Sigmoid colon (tissue), 4 donors: ENCODE measurements at regions not wholly inside any gene's neighbourhood (a gene's known extent, or its start where the extent isn't known, plus 50 kb on each side); places are given as distances from the start of the nearest gene placed in this dataset.

Experiments
- POLR2A ChIP-seq, 2 donors: fragments of 450-650 bp; IDR thresholded peaks; one replicate each; pipeline ENCODE4 v1.6.1; 2016; ENCODE audit warnings: antibody characterized with exemption in 2 of 2, mild to moderate bottlenecking in 2 of 2, moderate library complexity in 2 of 2
- POLR2AphosphoS5 ChIP-seq, 4 donors: sonication (generic); formaldehyde crosslinking; IDR thresholded peaks; one replicate each; pipeline ENCODE4 v1.6.1; 2017; ENCODE audit warnings: antibody characterized with exemption in 4 of 4
- TF ChIP-seq, protein P1 (sequence below), 4 experiments: fragments of 450-650 bp in 3 of 4; fragments of 200-600 bp in 1 of 4; IDR thresholded peaks; one replicate each; pipeline ENCODE4 v1.5.1; 2016 to 2019; ENCODE audit warnings: antibody characterized with exemption in 4 of 4, mild to moderate bottlenecking in 3 of 4, moderate library complexity in 2 of 4

- TF ChIP-seq POLR2AphosphoS5 (IDR thresholded peaks at IDR 0.05): no peak
- no peak for TF ChIP-seq POLR2A (IDR thresholded peaks at IDR 0.05)
- TF ChIP-seq, protein P1, sequence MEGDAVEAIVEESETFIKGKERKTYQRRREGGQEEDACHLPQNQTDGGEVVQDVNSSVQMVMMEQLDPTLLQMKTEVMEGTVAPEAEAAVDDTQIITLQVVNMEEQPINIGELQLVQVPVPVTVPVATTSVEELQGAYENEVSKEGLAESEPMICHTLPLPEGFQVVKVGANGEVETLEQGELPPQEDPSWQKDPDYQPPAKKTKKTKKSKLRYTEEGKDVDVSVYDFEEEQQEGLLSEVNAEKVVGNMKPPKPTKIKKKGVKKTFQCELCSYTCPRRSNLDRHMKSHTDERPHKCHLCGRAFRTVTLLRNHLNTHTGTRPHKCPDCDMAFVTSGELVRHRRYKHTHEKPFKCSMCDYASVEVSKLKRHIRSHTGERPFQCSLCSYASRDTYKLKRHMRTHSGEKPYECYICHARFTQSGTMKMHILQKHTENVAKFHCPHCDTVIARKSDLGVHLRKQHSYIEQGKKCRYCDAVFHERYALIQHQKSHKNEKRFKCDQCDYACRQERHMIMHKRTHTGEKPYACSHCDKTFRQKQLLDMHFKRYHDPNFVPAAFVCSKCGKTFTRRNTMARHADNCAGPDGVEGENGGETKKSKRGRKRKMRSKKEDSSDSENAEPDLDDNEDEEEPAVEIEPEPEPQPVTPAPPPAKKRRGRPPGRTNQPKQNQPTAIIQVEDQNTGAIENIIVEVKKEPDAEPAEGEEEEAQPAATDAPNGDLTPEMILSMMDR (IDR thresholded peaks at IDR 0.05): no peak
These were observed 671.0 kb downstream of the DMRTA1 start for GRCh38 chr9:23117616-23118015.
